Heart right ventricle (tissue), 16 donors: ENCODE measurements at regions not wholly inside any gene's neighbourhood (a gene's known extent, or its start where the extent isn't known, plus 50 kb on each side); places are given as distances from the start of the nearest gene placed in this dataset.
A peak's percentile ranks its signal among the peaks of the same experiment; 100 is the strongest.

Experiments
- ATAC-seq, 8 donors: fragments of 200-7000 bp; cut with Tn5 transposase; one replicate each; pipeline ENCODE4 v1.9.1; 2020; ENCODE audit warnings: mild to moderate bottlenecking in 8 of 8, moderate library complexity in 8 of 8, moderate number of reproducible peaks in 1 of 8
- DNase-seq, 2 donors: peaks; one replicate each; pipeline ENCODE4 v3.0.0-alpha.2; 2020
- H3K27ac ChIP-seq, 10 donors: fragments of 200-600 bp; sonication (generic) in 2 of 10; one replicate each; pipeline versions ENCODE4 v1.5.0 to v1.8.0; 2020 to 2022; ENCODE audit warnings: mild to moderate bottlenecking in 3 of 10
- H3K27me3 ChIP-seq, 7 donors: fragments of 200-600 bp; one replicate each; pipeline ENCODE4 v1.8.0; 2021 to 2022; ENCODE audit warnings: mild to moderate bottlenecking in 2 of 7
- H3K36me3 ChIP-seq, 9 donors: fragments of 200-600 bp; sonication (generic) in 1 of 9; one replicate each; pipeline versions ENCODE4 v1.5.0 to v1.8.0; 2020 to 2022; ENCODE audit warnings: mild to moderate bottlenecking in 2 of 9
- H3K4me1 ChIP-seq, 9 donors: fragments of 200-600 bp; sonication (generic) in 1 of 9; one replicate each; pipeline versions ENCODE4 v1.5.0 to v1.8.0; 2020 to 2022; ENCODE audit warnings: mild to moderate bottlenecking in 4 of 9
- H3K4me3 ChIP-seq, 10 donors: fragments of 200-600 bp; sonication (generic) in 2 of 10; one replicate each; pipeline versions ENCODE4 v1.5.0 to v1.8.0; 2020 to 2022; ENCODE audit warnings: mild to moderate bottlenecking in 7 of 10, moderate library complexity in 2 of 10
- H3K9me3 ChIP-seq, 11 donors: fragments of 200-600 bp in 10 of 11; sonication (generic) in 2 of 11; one replicate each; pipeline versions ENCODE4 v1.5.0 to v1.8.0; 2013 to 2022; ENCODE audit warnings: mild to moderate bottlenecking in 2 of 11, control low read depth in 1 of 11, moderate library complexity in 1 of 11
- WGBS, 2 donors: extraction: QIAGEN DNeasy Blood & Tissue Kit; methylation state at CpG; one replicate each; pipeline ENCODE4 v1.1.7; 2013; ENCODE audit warnings: inconsistent platforms in 1 of 2; 5-methylcytosine and 5-hydroxymethylcytosine counted together
- intact Hi-C, 10 donors: fragments of 100-400 bp; cut with DNase I; formaldehyde crosslinking; loops; one replicate each; pipeline versions ENCODE4 v1.11.1 to v1.14.2; 2022
- TF ChIP-seq, protein P1 (sequence below), 9 donors: fragments of 200-600 bp; sonication (generic) in 2 of 9; IDR thresholded peaks; one replicate each; pipeline versions ENCODE4 v1.5.0 to v1.8.0; 2021 to 2022; ENCODE audit warnings: antibody characterized with exemption in 9 of 9, mild to moderate bottlenecking in 5 of 9, moderate library complexity in 1 of 9
- donor health status: Arrhythmogenic right ventricular cardiomyopathy.
- donor health status: ischemic (EF 13 %, LVEDD 7.1; RV severe dilation, severe dysfunction).
- donor health status: healthy with polysubstance abuse.
- donor health status: DM: no; HTN: yes; CAD: no.
- donor health status: DM: no; HTN: no; CAD: no.
- donor health status: ischemic (EF 25% LVEDD 6.9; RV normal size, moderate dysfunction).
- donor health status: ischemic (EF 25% LVEDD 5.7; RV mildly dilated, moderate dysfunction).
- donor health status: healthy.
- donor health status: DM: yes; HTN: yes; CAD: no.
- donor health status: Ischemic cardiomyopathy.
- donor health status: ischemic (EF 35%, LVEDD 5.7; RV mildly dilated, moderate dysfunction).
- donor health status: nonischemic (EF 11% LVEDD 7.7; RV severe dilation, severe dysfunction).
- donor health status: DM: yes; HTN: yes; CAD: no.
- donor health status: PGD.
- donor health status: ischemic (EF 29% LVEDD 5.4; RV normal size, mild dysfunction).
- donor health status: nonischemic (EF 23%, LVEDD 6.1; RV moderate dilation, normal function).

GRCh38 chr16:79980650-79981521, 380.3 kb upstream of the MAF start:
- no peaks in the 10 kb centered on the region for H3K9me3 ChIP-seq
- intact Hi-C loops = no loop called here
- no peak overlapping the region for H3K27ac ChIP-seq
- TF ChIP-seq, protein P1, sequence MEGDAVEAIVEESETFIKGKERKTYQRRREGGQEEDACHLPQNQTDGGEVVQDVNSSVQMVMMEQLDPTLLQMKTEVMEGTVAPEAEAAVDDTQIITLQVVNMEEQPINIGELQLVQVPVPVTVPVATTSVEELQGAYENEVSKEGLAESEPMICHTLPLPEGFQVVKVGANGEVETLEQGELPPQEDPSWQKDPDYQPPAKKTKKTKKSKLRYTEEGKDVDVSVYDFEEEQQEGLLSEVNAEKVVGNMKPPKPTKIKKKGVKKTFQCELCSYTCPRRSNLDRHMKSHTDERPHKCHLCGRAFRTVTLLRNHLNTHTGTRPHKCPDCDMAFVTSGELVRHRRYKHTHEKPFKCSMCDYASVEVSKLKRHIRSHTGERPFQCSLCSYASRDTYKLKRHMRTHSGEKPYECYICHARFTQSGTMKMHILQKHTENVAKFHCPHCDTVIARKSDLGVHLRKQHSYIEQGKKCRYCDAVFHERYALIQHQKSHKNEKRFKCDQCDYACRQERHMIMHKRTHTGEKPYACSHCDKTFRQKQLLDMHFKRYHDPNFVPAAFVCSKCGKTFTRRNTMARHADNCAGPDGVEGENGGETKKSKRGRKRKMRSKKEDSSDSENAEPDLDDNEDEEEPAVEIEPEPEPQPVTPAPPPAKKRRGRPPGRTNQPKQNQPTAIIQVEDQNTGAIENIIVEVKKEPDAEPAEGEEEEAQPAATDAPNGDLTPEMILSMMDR (IDR thresholded peaks at IDR 0.05) = no peak
- no peak overlapping the region for H3K4me3 ChIP-seq
- WGBS, 2 donors = 88 to 89% methylated on average over 11 of the region's 11 CpGs
- H3K27me3 ChIP-seq = no peaks in the 10 kb centered on the region
- no peak for ATAC-seq
- H3K36me3 ChIP-seq = no peaks in the 10 kb centered on the region
- H3K4me1 ChIP-seq = no peaks in the 10 kb centered on the region
- DNase-seq = no peak

GRCh38 chr16:79977940-79978836, 377.7 kb upstream of the MAF start:
- ATAC-seq (no peak), DNase-seq (no peak)
- Histone ChIP-seq H3K27ac (no peak overlapping the region), H3K27me3 (no peaks in the 10 kb centered on the region), H3K4me1 (no peaks in the 10 kb centered on the region), H3K36me3 (no peaks in the 10 kb centered on the region), H3K4me3 (no peak overlapping the region), H3K9me3 (no peaks in the 10 kb centered on the region)
- TF ChIP-seq, protein P1 (IDR thresholded peaks at IDR 0.05) = no peak
- intact Hi-C loops = no loop called here
- WGBS, 2 donors = 92% methylated on average over 9 of the region's 9 CpGs

- H3K36me3 ChIP-seq = no peaks in the 10 kb centered on the region
- intact Hi-C loops = no loop called here
- H3K27me3 ChIP-seq = no peaks in the 10 kb centered on the region
- no peak overlapping the region for H3K27ac ChIP-seq
- peaks cover 0 to 18% (median 4%) of the 10 kb centered on the region in 9 donors for H3K4me1 ChIP-seq
- H3K4me3 ChIP-seq = no peak overlapping the region
- DNase-seq (no peak), ATAC-seq (no peak)
- 69 to 71% methylated on average over 2 of the region's 2 CpGs for WGBS, 2 donors
- no peaks in the 10 kb centered on the region for H3K9me3 ChIP-seq
- TF ChIP-seq, protein P1 (IDR thresholded peaks at IDR 0.05) = no peak
Measured at GRCh38 chr16:79973320-79973719, 372.8 kb upstream of the MAF start.

DNA sequence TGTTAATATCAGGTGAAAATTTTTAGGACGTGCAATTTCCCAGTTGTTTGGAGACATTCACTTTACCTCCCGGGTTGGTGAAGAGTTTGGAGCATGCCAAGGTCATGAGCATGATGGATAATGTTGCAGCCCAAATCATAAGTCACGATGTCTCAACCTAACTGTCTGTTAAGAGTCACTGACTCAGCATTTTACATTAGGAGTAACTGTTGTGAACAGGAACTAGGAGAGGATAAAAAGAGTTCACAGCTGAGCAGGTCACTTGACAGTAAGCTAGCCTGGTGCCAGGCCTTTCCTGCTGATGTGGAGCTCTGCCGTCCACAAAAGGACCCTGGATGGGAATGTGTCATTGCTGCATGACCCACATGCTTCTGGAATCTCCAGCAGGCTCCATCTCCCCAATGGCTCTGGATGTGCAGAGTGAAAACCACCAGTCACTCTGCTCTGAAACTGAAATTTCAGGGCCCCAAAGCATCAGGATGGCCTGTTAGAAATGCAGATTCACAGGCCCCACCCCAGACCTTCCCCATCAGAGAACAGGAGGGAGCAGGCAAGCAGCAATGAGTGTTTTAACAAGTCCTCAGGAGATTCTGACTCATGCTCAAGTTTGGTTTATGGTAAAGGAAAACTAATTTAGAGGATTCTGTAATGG, 371.6 kb upstream of the MAF start:
- WGBS, 2 donors = 70 to 77% methylated on average over 4 of the region's 4 CpGs
- H3K9me3 ChIP-seq = no peaks in the 10 kb centered on the region
- no peaks in the 10 kb centered on the region for H3K36me3 ChIP-seq
- intact Hi-C loops = no loop called here
- DNase-seq (no peak), ATAC-seq (peak in 3 of 8 donors; percentile 28 to 49 (median 30))
- no peaks in the 10 kb centered on the region for H3K27me3 ChIP-seq
- TF ChIP-seq, protein P1 (IDR thresholded peaks at IDR 0.05) = no peak
- H3K4me1 ChIP-seq = peaks cover 0 to 18% (median 4%) of the 10 kb centered on the region in 9 donors
- H3K27ac ChIP-seq = no peak overlapping the region
- no peak overlapping the region for H3K4me3 ChIP-seq
